ENCODE measurements at regions not wholly inside any gene's neighbourhood (a gene's known extent, or its start where the extent isn't known, plus 50 kb on each side); places are given as distances from the start of the nearest gene placed in this dataset.

DNA sequence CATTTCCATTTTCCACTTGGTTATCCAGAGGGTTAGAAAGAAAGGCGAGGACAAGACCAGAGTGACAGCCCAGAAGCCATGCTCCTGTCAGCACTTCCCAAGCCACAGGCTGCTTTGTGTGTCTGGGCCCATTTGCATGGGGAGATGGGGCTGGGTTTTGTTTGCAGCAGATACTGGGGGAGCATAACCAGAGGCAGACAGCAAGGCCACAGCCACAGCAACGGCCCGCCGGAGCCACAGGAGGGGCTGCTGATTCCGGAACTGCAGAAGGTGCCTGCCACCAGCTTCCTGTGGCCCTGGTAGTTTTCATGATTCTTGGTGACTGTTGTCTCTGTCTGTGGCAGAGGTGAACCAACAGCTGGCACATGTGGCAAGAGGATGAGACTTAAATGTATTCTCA, 106.6 kb downstream of the DLL1 start:
- Histone ChIP-seq H3K79me2 (ENCODE audit: insufficient read depth, low read length) (no peaks in the 10 kb centered on the region), H4K20me1 (ENCODE audit: insufficient read depth, low read length) (no peaks in the 10 kb centered on the region), H2AFZ (ENCODE audit: low read depth, low read length) (no peak overlapping the region), H3K9me3 (ENCODE audit: insufficient read depth, low read length, severe bottlenecking) (no peaks in the 10 kb centered on the region), H3K4me3 (ENCODE audit: low read depth in 1 of 2, low read length in 2 of 2) (no peak overlapping the region), H3K27ac (ENCODE audit: low read length) (no peak overlapping the region), H3K4me2 (ENCODE audit: insufficient read depth, low read length) (no peak overlapping the region), H3K4me1 (ENCODE audit: insufficient read depth, low read length) (no peaks in the 10 kb centered on the region), H3K36me3 (ENCODE audit: insufficient read depth, low read length) (no peaks in the 10 kb centered on the region), H3K9ac (ENCODE audit: low read depth, low read length) (no peak overlapping the region), H3K27me3 (ENCODE audit: insufficient read depth, low read length, poor library complexity) (no peaks in the 10 kb centered on the region)
- DNase-seq: no peak
- TF ChIP-seq, protein P1, sequence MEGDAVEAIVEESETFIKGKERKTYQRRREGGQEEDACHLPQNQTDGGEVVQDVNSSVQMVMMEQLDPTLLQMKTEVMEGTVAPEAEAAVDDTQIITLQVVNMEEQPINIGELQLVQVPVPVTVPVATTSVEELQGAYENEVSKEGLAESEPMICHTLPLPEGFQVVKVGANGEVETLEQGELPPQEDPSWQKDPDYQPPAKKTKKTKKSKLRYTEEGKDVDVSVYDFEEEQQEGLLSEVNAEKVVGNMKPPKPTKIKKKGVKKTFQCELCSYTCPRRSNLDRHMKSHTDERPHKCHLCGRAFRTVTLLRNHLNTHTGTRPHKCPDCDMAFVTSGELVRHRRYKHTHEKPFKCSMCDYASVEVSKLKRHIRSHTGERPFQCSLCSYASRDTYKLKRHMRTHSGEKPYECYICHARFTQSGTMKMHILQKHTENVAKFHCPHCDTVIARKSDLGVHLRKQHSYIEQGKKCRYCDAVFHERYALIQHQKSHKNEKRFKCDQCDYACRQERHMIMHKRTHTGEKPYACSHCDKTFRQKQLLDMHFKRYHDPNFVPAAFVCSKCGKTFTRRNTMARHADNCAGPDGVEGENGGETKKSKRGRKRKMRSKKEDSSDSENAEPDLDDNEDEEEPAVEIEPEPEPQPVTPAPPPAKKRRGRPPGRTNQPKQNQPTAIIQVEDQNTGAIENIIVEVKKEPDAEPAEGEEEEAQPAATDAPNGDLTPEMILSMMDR (IDR thresholded peaks at IDR 0.05; ENCODE audit: borderline replicate concordance, extremely low read depth, low read length, poor library complexity, severe bottlenecking): no peak
- TF ChIP-seq EZH2 (IDR thresholded peaks at IDR 0.05; ENCODE audit: borderline replicate concordance, low read depth, low read length, severe bottlenecking): no peak
- ATAC-seq (ENCODE audit: insufficient read depth, low read depth): no peak

DNA sequence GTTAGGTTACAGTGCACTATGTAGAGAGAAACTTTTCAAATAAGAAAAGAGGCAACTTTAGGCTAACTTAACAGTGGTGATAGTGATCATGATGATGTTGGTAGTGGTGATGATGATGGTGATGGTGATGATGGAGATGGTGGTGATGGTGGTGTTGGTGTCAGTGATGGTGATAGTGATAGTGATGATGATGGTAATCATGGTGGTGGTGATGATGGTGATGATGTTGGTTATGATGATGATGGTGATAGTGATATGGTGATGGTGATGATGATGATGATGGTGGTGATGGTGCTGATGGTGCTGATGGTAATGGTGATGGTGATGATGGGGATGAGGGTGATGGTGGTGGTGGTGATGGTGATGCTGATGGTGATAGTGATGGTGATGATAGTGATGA, 107.4 kb downstream of the DLL1 start:
- TF ChIP-seq EZH2 (IDR thresholded peaks at IDR 0.05; ENCODE audit: borderline replicate concordance, low read depth, low read length, severe bottlenecking): no peak
- TF ChIP-seq, protein P1 (IDR thresholded peaks at IDR 0.05; ENCODE audit: borderline replicate concordance, extremely low read depth, low read length, poor library complexity, severe bottlenecking): no peak
- DNase-seq: no peak
- Histone ChIP-seq H3K27me3 (ENCODE audit: insufficient read depth, low read length, poor library complexity) (no peaks in the 10 kb centered on the region), H3K9me3 (ENCODE audit: insufficient read depth, low read length, severe bottlenecking) (no peaks in the 10 kb centered on the region), H3K9ac (ENCODE audit: low read depth, low read length) (no peak overlapping the region), H2AFZ (ENCODE audit: low read depth, low read length) (no peak overlapping the region), H3K4me1 (ENCODE audit: insufficient read depth, low read length) (no peaks in the 10 kb centered on the region), H3K4me2 (ENCODE audit: insufficient read depth, low read length) (no peak overlapping the region), H3K79me2 (ENCODE audit: insufficient read depth, low read length) (no peaks in the 10 kb centered on the region), H3K36me3 (ENCODE audit: insufficient read depth, low read length) (no peaks in the 10 kb centered on the region), H3K4me3 (ENCODE audit: low read depth in 1 of 2, low read length in 2 of 2) (no peak overlapping the region), H3K27ac (ENCODE audit: low read length) (no peak overlapping the region), H4K20me1 (ENCODE audit: insufficient read depth, low read length) (no peaks in the 10 kb centered on the region)
- no peak for ATAC-seq (ENCODE audit: insufficient read depth, low read depth)

DNA sequence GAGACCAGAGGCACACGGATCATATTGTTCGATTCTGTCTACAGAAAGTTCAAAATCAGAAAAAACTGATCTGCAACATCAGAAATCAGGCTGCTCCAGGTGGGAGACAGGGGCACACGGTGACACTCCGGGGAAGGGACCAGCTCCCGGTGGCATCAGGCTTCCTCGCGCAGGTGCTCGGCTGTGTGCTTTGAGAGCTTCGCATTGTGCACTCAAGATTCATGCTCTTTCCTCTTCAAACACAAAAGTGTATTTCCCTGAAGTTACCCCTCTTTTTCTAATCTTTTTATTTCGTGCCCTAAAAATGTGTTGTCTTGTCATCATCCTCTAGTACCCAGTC, 108.1 kb downstream of the DLL1 start:
- Histone ChIP-seq H3K27ac (ENCODE audit: low read length) (no peak overlapping the region), H3K36me3 (ENCODE audit: insufficient read depth, low read length) (no peaks in the 10 kb centered on the region), H3K9ac (ENCODE audit: low read depth, low read length) (no peak overlapping the region), H3K4me2 (ENCODE audit: insufficient read depth, low read length) (no peak overlapping the region), H3K4me1 (ENCODE audit: insufficient read depth, low read length) (no peaks in the 10 kb centered on the region), H3K79me2 (ENCODE audit: insufficient read depth, low read length) (no peaks in the 10 kb centered on the region), H3K4me3 (ENCODE audit: low read depth in 1 of 2, low read length in 2 of 2) (no peak overlapping the region), H3K27me3 (ENCODE audit: insufficient read depth, low read length, poor library complexity) (no peaks in the 10 kb centered on the region), H3K9me3 (ENCODE audit: insufficient read depth, low read length, severe bottlenecking) (no peaks in the 10 kb centered on the region), H2AFZ (ENCODE audit: low read depth, low read length) (no peak overlapping the region), H4K20me1 (ENCODE audit: insufficient read depth, low read length) (no peaks in the 10 kb centered on the region)
- TF ChIP-seq, protein P1 (IDR thresholded peaks at IDR 0.05; ENCODE audit: borderline replicate concordance, extremely low read depth, low read length, poor library complexity, severe bottlenecking): no peak
- TF ChIP-seq EZH2 (IDR thresholded peaks at IDR 0.05; ENCODE audit: borderline replicate concordance, low read depth, low read length, severe bottlenecking): no peak
- DNase-seq (no peak), ATAC-seq (ENCODE audit: insufficient read depth, low read depth) (no peak)

Data from DND-41 (cell line).